Fibroblast of lung (primary cell): ENCODE measurements at regions not wholly inside any gene's neighbourhood (a gene's known extent, or its start where the extent isn't known, plus 50 kb on each side); places are given as distances from the start of the nearest gene placed in this dataset.

Source experiments
- CTCF ChIP-seq, 2 donors: IDR thresholded peaks in 1 of 2; conservative IDR thresholded peaks in 1 of 2; 1 replicate in 1 of 2; 2 replicates in 1 of 2; pipeline ENCODE4 v1.5.1; 2011 to 2012; ENCODE audit warnings: low read length in 2 of 2, control low read depth in 1 of 2, inconsistent platforms in 1 of 2, low read depth in 1 of 2, mild to moderate bottlenecking in 1 of 2
- EZH2 ChIP-seq: IDR thresholded peaks from 2 replicates; pipeline ENCODE4 v1.5.1; 2012; ENCODE audit warnings: low read length, control low read depth, mild to moderate bottlenecking; ENCODE audit errors: missing control alignments

- no peak for TF ChIP-seq EZH2
- no peak for TF ChIP-seq CTCF (conservative IDR thresholded peaks at IDR 0.05 in 1 of 2, IDR thresholded peaks at IDR 0.05 in 1 of 2; ENCODE audit: low read depth in 1 of 2, low read length in 2 of 2)
These were observed 230.3 kb downstream of the ENGASE start for GRCh38 chr17:79304884-79305283.
